BLaER1 (cell line): ENCODE measurements at regions not wholly inside any gene's neighbourhood (a gene's known extent, or its start where the extent isn't known, plus 50 kb on each side); places are given as distances from the start of the nearest gene placed in this dataset.
"Not testable (repeated sequence)": the region's sequence is repeated elsewhere in the genome, so short reads cannot be mapped to it uniquely, and the experiment has no call there.

Experiments used
- H3K27ac ChIP-seq: shearing (Covaris generic); formaldehyde crosslinking; 2 replicates; pipeline ENCODE4 v1.8.1; 2022
- H3K27me3 ChIP-seq: shearing (Covaris generic); formaldehyde crosslinking; 2 replicates; pipeline ENCODE4 v1.8.1; 2022
- H3K36me3 ChIP-seq: shearing (Covaris generic); formaldehyde crosslinking; 2 replicates; pipeline ENCODE4 v1.8.1; 2022
- H3K4me1 ChIP-seq: shearing (Covaris generic); formaldehyde crosslinking; 2 replicates; pipeline ENCODE4 v1.8.1; 2022
- H3K4me2 ChIP-seq: shearing (Covaris generic); formaldehyde crosslinking; 2 replicates; pipeline ENCODE4 v1.8.1; 2022
- H3K4me3 ChIP-seq: shearing (Covaris generic); formaldehyde crosslinking; 2 replicates; pipeline ENCODE4 v1.8.1; 2022
- H3K9ac ChIP-seq: shearing (Covaris generic); formaldehyde crosslinking; 2 replicates; pipeline ENCODE4 v1.8.1; 2022
- H3K9me3 ChIP-seq: shearing (Covaris generic); formaldehyde crosslinking; 2 replicates; pipeline ENCODE4 v1.8.1; 2022
- H4K20me1 ChIP-seq: shearing (Covaris generic); formaldehyde crosslinking; 2 replicates; pipeline ENCODE4 v1.8.1; 2022
- Cebpa-rat ChIP-seq: shearing (Covaris generic); IDR thresholded peaks from 2 replicates; pipeline ENCODE4 v1.8.1; 2022

DNA sequence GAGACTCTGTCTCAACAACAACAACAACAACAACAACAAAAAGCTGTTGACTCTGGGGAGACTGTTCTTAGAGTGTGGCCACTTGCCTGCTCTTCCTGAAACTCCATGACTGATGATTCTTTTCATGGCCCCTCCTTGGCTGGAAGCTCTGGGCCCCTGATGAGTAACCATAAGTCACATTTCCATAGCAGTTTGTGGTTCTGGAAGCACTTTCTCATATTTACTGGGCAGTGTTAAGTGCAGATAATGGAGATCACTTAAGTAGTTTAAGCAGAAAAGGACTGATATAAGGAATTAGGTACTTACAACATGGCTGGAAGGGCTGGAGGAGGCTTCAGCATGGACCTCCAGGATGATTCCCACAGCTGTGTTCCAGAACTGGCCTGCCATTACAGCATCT, 147.3 kb upstream of the DLX2 start:
- H3K4me1 ChIP-seq = peaks cover 26% of the 10 kb centered on the region
- no peak overlapping the region for H3K4me3 ChIP-seq
- no peak overlapping the region for H3K9ac ChIP-seq
- H3K27ac ChIP-seq = no peak overlapping the region
- no peak overlapping the region for H3K4me2 ChIP-seq
- H4K20me1 ChIP-seq = no peaks in the 10 kb centered on the region
- no peaks in the 10 kb centered on the region for H3K27me3 ChIP-seq
- no peaks in the 10 kb centered on the region for H3K36me3 ChIP-seq
- TF ChIP-seq Cebpa-rat = no peak
- peaks cover 4% of the 10 kb centered on the region; the same call in 1 of the 2 replicates for H3K9me3 ChIP-seq

DNA sequence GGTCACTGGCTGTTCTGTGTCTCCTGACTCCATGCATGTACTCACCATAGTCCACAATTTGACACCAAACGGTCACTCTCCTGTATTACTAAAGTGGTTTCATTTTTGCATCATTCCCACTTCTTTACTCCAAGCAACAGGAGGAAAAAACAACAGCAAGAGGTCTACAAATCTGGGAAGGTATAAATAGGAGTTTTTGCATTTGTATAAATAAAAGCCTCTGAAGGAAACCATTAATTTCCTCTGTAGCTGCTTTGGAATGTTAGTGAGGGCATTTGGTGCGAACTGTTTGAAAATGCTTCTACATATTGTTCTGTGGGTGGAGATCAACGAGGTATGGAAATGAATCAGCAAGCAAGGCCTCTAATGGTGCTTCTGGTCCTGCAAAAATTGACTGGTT, 148.5 kb upstream of the DLX2 start:
- no peak for TF ChIP-seq Cebpa-rat
- Histone ChIP-seq H3K36me3 (no peaks in the 10 kb centered on the region), H3K4me3 (no peak overlapping the region), H3K4me1 (peaks cover 26% of the 10 kb centered on the region), H4K20me1 (no peaks in the 10 kb centered on the region), H3K9me3 (peaks cover 4% of the 10 kb centered on the region; the same call in 1 of the 2 replicates), H3K27me3 (no peaks in the 10 kb centered on the region), H3K9ac (no peak overlapping the region), H3K27ac (no peak overlapping the region), H3K4me2 (0 out of 2 replicates have a peak overlapping the region, but pooled peaks have one; percentile 5)

DNA sequence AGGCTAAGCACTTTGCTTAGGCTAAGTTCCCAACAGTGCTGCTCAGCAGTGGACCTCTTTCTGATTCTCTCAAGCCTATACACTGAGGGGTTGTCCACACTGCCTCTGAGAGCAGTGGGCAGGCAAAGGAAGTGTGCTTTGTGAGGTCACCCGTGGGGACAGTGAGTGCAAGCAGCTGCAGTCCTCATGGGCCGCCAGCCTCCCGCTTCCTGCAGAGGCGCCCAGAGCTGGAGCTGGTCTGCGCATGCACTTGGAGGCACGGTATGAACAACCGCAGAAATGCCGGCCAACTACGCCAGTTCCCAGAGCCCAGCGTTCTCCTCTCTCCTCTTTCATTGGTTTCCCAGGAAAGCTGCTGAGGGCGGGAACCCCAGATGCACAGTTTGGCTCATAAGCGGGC, 149.5 kb upstream of the DLX2 start:
- Histone ChIP-seq H3K36me3 (no peaks in the 10 kb centered on the region), H3K4me1 (peaks cover 26% of the 10 kb centered on the region), H4K20me1 (no peaks in the 10 kb centered on the region), H3K9ac (no peak overlapping the region), H3K27me3 (no peaks in the 10 kb centered on the region), H3K4me2 (no peak overlapping the region), H3K4me3 (no peak overlapping the region), H3K27ac (no peak overlapping the region), H3K9me3 (peaks cover 4% of the 10 kb centered on the region; the same call in 1 of the 2 replicates)
- no peak for TF ChIP-seq Cebpa-rat

DNA sequence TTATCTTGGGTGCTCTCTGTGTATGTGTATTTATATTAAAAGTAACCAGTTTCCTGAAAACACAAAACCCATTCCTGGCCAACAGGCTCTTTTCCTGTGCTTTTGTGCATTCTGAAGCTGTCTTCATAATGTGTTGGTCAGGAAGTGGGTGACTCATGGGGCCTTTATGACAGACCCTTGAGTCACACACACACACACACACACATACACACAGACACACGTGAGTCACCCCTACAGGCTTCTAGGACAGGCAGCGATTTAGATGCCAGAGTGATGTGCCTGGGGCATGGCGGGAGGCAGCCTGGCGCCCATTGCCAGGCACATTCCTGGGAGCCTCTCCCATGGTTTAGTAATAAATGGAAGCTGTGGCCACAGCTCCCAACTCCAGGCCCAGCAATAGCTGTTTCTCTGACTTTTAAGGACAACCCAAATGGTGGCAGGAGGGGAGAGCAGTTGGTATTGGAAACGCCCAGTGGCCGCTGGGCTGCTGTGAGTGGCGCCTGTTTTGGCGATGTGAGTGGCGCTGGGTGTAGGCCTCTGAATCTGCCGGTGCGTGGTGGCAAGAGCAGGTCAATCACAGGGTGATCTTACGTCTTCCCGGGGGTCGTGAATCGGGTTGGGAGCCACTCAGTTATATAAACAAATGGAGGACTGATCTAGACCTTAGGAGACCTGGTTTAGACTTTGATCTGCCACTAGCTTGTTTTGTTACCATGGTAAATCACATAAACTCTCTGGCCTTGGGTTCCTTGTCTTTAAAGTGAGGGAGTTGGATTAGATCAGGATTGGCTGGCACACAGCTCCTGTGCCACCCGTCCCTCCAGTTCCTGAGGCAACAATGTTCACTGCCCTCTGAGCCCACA, 150.7 kb upstream of the DLX2 start:
- no peak overlapping the region for H3K27ac ChIP-seq
- H3K4me2 ChIP-seq = peak overlapping the region; percentile 52
- H3K36me3 ChIP-seq = no peaks in the 10 kb centered on the region
- no peak overlapping the region for H3K9ac ChIP-seq
- no peaks in the 10 kb centered on the region for H3K9me3 ChIP-seq
- TF ChIP-seq Cebpa-rat = no peak
- no peak overlapping the region for H3K4me3 ChIP-seq
- H4K20me1 ChIP-seq = no peaks in the 10 kb centered on the region
- H3K4me1 ChIP-seq = peaks cover 26% of the 10 kb centered on the region
- no peaks in the 10 kb centered on the region for H3K27me3 ChIP-seq

DNA sequence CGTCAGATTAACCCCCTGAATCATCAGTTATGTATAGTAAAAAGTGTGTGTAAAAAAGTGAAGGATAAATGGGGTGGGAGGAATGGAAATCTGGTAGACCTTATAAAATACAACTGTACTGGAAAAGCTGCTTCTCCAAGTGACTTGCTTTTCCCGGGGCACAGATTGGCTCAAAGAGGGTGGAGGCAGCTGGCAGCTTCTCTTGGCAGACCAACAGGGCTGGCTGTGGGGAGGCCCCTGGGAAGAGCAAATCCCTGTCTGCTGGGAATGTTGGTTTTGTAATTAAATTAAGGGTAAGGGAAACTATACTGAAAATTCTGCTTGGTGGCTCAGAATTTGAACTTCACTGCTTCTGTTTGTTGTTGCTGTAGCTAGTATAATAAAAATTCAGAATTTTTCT, 154.2 kb upstream of the DLX2 start:
- Histone ChIP-seq H3K4me1 (peaks cover 18% of the 10 kb centered on the region), H3K27me3 (no peaks in the 10 kb centered on the region), H3K4me2 (no peak overlapping the region), H3K27ac (no peak overlapping the region), H4K20me1 (no peaks in the 10 kb centered on the region), H3K9me3 (no peaks in the 10 kb centered on the region), H3K36me3 (no peaks in the 10 kb centered on the region), H3K9ac (no peak overlapping the region), H3K4me3 (no peak overlapping the region)
- TF ChIP-seq Cebpa-rat = no peak

DNA sequence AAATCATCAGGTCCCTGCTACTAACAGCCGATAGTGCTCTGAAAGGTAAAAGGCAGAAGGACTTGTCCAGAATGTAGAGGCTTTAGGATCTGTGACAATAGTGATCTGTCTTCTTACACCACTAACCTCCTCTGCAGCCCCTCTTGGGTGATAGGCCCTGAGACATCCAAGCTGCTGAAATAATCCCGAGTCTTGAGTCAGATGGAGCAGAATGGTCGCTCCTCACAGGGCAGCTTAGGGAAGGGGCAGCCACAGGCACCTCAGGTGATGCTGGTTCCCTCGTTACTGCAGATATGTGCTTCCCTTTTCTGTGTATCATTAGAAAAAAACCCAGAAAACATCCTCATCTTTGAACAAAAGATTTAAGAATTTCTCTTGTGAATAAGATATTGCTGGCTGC, 157.1 kb upstream of the DLX2 start:
- Histone ChIP-seq H3K4me2 (no peak overlapping the region), H3K27ac (no peak overlapping the region)
- no peak for TF ChIP-seq Cebpa-rat

DNA sequence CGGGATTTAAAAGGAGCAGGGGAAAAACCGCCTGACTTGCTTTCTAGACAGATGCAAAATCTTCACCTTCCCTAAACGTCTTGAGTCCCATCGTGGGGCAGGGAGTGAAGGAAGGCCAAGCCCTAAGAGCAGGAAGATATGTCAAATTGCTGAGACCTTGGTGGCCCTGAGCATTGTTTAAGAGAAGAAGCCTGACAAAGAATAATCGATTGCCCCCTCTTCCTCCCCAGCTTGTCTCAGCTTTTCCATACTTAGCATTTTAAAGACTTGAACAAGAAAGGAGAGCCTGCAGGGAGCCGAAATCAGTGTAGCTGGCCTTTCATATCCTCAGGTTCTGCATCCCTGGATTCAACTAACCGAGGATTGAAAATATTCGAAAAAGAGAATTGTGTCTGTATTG, 157.6 kb upstream of the DLX2 start:
- H3K4me1 ChIP-seq = no peaks in the 10 kb centered on the region
- H3K4me2 ChIP-seq = no peak overlapping the region
- no peak overlapping the region for H3K4me3 ChIP-seq
- H3K9ac ChIP-seq = no peak overlapping the region
- no peaks in the 10 kb centered on the region for H3K27me3 ChIP-seq
- no peaks in the 10 kb centered on the region for H4K20me1 ChIP-seq
- no peaks in the 10 kb centered on the region for H3K36me3 ChIP-seq
- no peaks in the 10 kb centered on the region for H3K9me3 ChIP-seq
- TF ChIP-seq Cebpa-rat = no peak
- H3K27ac ChIP-seq = no peak overlapping the region

More for the DNA sequence above, 157.1 kb upstream of the DLX2 start:
- Histone ChIP-seq H3K4me1 (no peaks in the 10 kb centered on the region), H4K20me1 (no peaks in the 10 kb centered on the region), H3K36me3 (no peaks in the 10 kb centered on the region), H3K27me3 (no peaks in the 10 kb centered on the region), H3K4me3 (no peak overlapping the region), H3K9me3 (no peaks in the 10 kb centered on the region), H3K9ac (no peak overlapping the region)

DNA sequence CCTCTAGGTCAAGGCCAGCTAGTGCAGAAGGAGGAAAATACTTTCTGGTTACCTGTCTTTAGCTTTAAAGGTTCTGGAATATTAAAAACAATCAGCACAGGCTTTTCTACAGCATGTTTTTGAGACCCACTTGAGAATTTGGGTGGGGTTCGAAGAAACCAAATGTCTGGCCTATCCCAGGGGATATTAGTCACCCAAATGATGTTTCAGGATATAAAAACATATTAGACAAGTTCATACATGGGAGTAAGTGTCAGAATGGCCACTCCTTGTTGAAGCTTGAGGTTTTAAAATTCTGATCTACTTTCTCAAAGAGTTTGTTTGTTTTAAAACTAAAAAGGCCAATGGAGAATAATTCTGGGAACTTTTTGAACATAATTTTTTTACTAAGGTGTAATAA, 158.6 kb upstream of the DLX2 start:
- no peak overlapping the region for H3K4me2 ChIP-seq
- H3K27ac ChIP-seq = no peak overlapping the region

DNA sequence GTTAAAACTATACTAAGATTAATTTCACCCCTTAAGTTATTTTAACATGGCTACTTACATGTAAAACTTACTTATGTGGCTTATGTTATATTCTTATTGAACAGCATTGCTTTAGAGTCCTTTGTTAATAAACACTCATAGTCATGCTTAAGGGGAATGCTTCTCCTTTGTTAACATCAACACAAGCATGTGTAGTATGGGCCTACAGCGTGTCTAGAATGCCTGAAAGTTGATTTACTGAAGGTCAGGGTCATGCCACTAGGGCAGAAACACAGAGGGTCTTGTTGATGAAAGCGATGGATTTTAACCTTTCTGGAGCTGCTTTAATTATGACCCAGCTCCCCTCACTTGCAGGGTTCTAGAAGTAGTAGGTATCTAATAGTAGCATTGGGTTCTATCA, 159.8 kb upstream of the DLX2 start:
- no peaks in the 10 kb centered on the region for H3K27me3 ChIP-seq
- H3K4me2 ChIP-seq = no peak overlapping the region
- no peaks in the 10 kb centered on the region for H3K4me1 ChIP-seq
- no peak overlapping the region for H3K4me3 ChIP-seq
- no peak for TF ChIP-seq Cebpa-rat
- H3K9ac ChIP-seq = no peak overlapping the region
- H3K9me3 ChIP-seq = 0 out of 2 replicates have a peak, but pooled peaks cover 4% of the 10 kb centered on the region
- H4K20me1 ChIP-seq = no peaks in the 10 kb centered on the region
- no peak overlapping the region for H3K27ac ChIP-seq
- H3K36me3 ChIP-seq = no peaks in the 10 kb centered on the region

More for the DNA sequence above, 158.6 kb upstream of the DLX2 start:
- H3K4me1 ChIP-seq = no peaks in the 10 kb centered on the region
- no peak overlapping the region for H3K4me3 ChIP-seq
- H3K36me3 ChIP-seq = no peaks in the 10 kb centered on the region
- TF ChIP-seq Cebpa-rat = no peak
- H4K20me1 ChIP-seq = no peaks in the 10 kb centered on the region
- H3K9me3 ChIP-seq = 0 out of 2 replicates have a peak, but pooled peaks cover 4% of the 10 kb centered on the region
- H3K9ac ChIP-seq = no peak overlapping the region
- no peaks in the 10 kb centered on the region for H3K27me3 ChIP-seq

DNA sequence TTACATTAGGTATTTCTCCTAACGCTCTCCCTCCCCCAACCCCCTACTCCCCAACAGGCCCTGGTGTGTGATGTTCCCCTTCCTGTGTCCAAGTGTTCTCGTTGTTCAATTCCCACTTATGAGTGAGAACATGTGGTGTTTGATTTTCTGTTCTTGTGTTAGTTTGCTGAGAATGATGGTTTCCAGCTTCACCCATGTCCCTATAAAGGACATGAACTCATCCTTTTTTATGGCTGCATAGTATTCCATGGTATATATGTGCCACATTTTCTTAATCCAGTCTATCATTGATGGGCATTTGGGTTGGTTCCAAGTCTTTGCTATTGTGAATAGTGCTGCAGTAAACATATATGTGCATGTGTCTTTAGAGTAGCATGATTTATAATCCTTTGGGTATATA, 162.1 kb upstream of the DLX2 start:
- H3K27ac ChIP-seq, H3K4me3 ChIP-seq, H3K9me3 ChIP-seq, H3K27me3 ChIP-seq, H3K4me2 ChIP-seq, H3K9ac ChIP-seq, H3K36me3 ChIP-seq, H4K20me1 ChIP-seq, H3K4me1 ChIP-seq: not testable (repeated sequence)

DNA sequence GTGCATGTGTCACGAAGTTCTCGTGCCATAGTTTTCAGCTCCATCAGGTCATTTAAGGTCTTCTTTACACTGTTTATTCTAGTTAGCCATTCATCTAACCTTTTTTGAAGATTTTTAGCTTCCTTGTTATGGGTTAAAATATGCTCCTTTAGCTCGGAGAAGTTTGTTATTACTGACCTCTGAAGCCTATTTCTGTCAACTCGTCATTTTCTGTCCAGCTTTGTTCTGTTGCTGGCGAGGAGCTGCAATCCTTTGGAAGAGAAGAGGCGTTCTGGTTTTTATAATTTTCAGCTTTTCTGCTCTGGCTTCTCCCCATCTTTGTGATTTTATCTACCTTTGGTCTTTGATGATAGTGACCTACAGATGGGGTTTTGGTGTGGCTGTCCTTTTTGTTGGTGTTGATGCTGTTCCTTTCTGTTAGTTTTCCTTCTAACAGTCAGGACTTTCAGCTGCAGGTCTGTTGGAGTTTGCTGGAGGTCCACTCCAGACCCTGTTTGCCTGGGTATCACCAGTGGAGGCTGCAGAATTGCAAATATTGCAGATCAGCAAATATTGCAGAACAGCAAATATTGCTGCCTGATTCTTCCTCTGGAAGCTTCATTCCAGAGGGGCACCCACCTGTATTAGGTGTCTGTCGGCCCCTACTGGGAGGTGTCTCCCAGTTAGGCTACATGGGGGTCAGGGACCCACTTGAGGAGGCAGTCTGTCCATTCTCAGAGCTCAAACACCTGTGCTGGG, 157.7 kb upstream of the ITGA6 start:
- not testable (repeated sequence) for H4K20me1 ChIP-seq, H3K4me1 ChIP-seq, H3K27me3 ChIP-seq, H3K4me3 ChIP-seq, H3K27ac ChIP-seq, H3K9me3 ChIP-seq, H3K4me2 ChIP-seq, H3K36me3 ChIP-seq, H3K9ac ChIP-seq
